ENCODE measurements at regions not wholly inside any gene's neighbourhood (a gene's known extent, or its start where the extent isn't known, plus 50 kb on each side); places are given as distances from the start of the nearest gene placed in this dataset.

- no peaks in the 10 kb centered on the region for H3K9me3 ChIP-seq (ENCODE audit: low read length)
- ATAC-seq (no peak), DNase-seq (ENCODE audit: low spot score) (no peak), FAIRE-seq (no peak)
- H3K4me3 ChIP-seq (replicated peaks in 1 of 3; ENCODE audit: insufficient read depth in 1 of 3, low read depth in 2 of 3, low read length in 3 of 3), result no peak overlapping the region
- no peak overlapping the region for H3K27ac ChIP-seq (ENCODE audit: extremely low read length, insufficient read depth, low read length)
- TF ChIP-seq, protein P1, sequence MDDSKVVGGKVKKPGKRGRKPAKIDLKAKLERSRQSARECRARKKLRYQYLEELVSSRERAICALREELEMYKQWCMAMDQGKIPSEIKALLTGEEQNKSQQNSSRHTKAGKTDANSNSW (CRISPR knock-in tag; IDR thresholded peaks at IDR 0.05; ENCODE audit: borderline replicate concordance), result no peak
- TF ChIP-seq KDM4B (CRISPR knock-in tag; IDR thresholded peaks at IDR 0.05), result no peak
- TF ChIP-seq NFATC3 (CRISPR knock-in tag; IDR thresholded peaks at IDR 0.05), result no peak
- TF ChIP-seq CREM (IDR thresholded peaks at IDR 0.05), result no peak
- no peak for TF ChIP-seq CREM (CRISPR knock-in tag; IDR thresholded peaks at IDR 0.05)
- no peak for TF ChIP-seq KLF12 (CRISPR knock-in tag; IDR thresholded peaks at IDR 0.05; ENCODE audit: borderline replicate concordance)
- no peak for TF ChIP-seq KAT7 (CRISPR knock-in tag; IDR thresholded peaks at IDR 0.05; ENCODE audit: borderline replicate concordance)
- TF ChIP-seq SUZ12 (IDR thresholded peaks at IDR 0.05; ENCODE audit: low read depth, low read length), result no peak
- no peak for TF ChIP-seq TRIM22 (IDR thresholded peaks at IDR 0.05)
- TF ChIP-seq ZSCAN22 (CRISPR knock-in tag; IDR thresholded peaks at IDR 0.05), result no peak
- TF ChIP-seq ZHX1 (CRISPR knock-in tag; IDR thresholded peaks at IDR 0.05; ENCODE audit: low read depth), result no peak
- 18% methylated on average over 3 of the region's 3 CpGs for WGBS (ENCODE audit: low lambda C conversion rate)
- in situ Hi-C loops (cut with HindIII; ENCODE audit: extremely low pct_ligation_motif_present, low pct_unique_long_range_greater_than_20kb) (no loop called here), intact Hi-C loops (cut with micrococcal nuclease; ENCODE audit: unreplicated experiment) (no loop called here)
- H3K27me3 ChIP-seq (ENCODE audit: control insufficient read depth in 1 of 2, insufficient read depth in 2 of 2, low read length in 2 of 2), result no peaks in the 10 kb centered on the region
- no peaks in the 10 kb centered on the region for H3K79me2 ChIP-seq (ENCODE audit: insufficient read depth, low read length)
- no peak overlapping the region for H2AFZ ChIP-seq (ENCODE audit: low read length)
- no peak overlapping the region for H3K9ac ChIP-seq (ENCODE audit: insufficient read depth, low read depth, low read length)
- ChIA-PET POLR2A (no interaction called here), CTCF (ENCODE audit: low intra/inter-chr PET ratio, low total read pairs) (no interaction called here)
- H3K36me3 ChIP-seq (replicated peaks in 1 of 2; ENCODE audit: control insufficient read depth in 1 of 2, insufficient read depth in 2 of 2, low read length in 2 of 2), result no peaks in the 10 kb centered on the region
- H4K20me1 ChIP-seq (ENCODE audit: insufficient read depth, low read length), result no peaks in the 10 kb centered on the region
- no TSS peak for BruUV-seq (replicated peaks)
- H3K4me1 ChIP-seq (ENCODE audit: insufficient read depth, low read length), result no peaks in the 10 kb centered on the region
- H3K4me2 ChIP-seq (ENCODE audit: low read depth, low read length), result no peak overlapping the region
These were observed 94.1 kb upstream of the PPP3CA start for GRCh38 chr4:101441446-101441845.
